GM12878 (cell line): ENCODE measurements at regions not wholly inside any gene's neighbourhood (a gene's known extent, or its start where the extent isn't known, plus 50 kb on each side); places are given as distances from the start of the nearest gene placed in this dataset.

Experiments
- EZH2 ChIP-seq: IDR thresholded peaks from 2 replicates; pipeline ENCODE4 v1.6.1; 2012; ENCODE audit warnings: low read depth, mild to moderate bottlenecking, control low read depth, inconsistent platforms, low read length, borderline replicate concordance; ENCODE audit not compliant: control insufficient read depth
- MEF2A ChIP-seq: IDR thresholded peaks from 2 replicates; pipeline ENCODE4 v1.6.1; 2011; ENCODE audit warnings: low read depth, mild to moderate bottlenecking, low read length, moderate library complexity; ENCODE audit not compliant: insufficient read depth
- MXI1 ChIP-seq: fragments of 150-350 bp; IDR thresholded peaks from 2 replicates; pipeline ENCODE4 v1.6.1; 2011; ENCODE audit warnings: low read depth, mild to moderate bottlenecking, inconsistent platforms, low read length, improper control_type of control experiment
- NR2C2 ChIP-seq: IDR thresholded peaks from 2 replicates; pipeline ENCODE4 v1.6.1; 2011; ENCODE audit warnings: borderline replicate concordance, low read depth; ENCODE audit not compliant: control insufficient read depth, insufficient read length
- POLR2A ChIP-seq: IDR thresholded peaks from 2 replicates; pipeline ENCODE4 v1.6.1; 2011; ENCODE audit warnings: low read depth, mild to moderate bottlenecking, low read length
- POLR2AphosphoS5 ChIP-seq: IDR thresholded peaks from 2 replicates; pipeline ENCODE4 v1.6.1; 2011; ENCODE audit warnings: mild to moderate bottlenecking, low read length, inconsistent platforms
- RCOR1 ChIP-seq: conservative IDR thresholded peaks from 2 replicates; pipeline ENCODE4 v1.6.1; 2012; ENCODE audit warnings: low read depth, low read length, improper control_type of control experiment
- SMAD1 ChIP-seq: fragments of 450-650 bp; IDR thresholded peaks from 2 replicates; pipeline ENCODE4 v1.6.1; 2018; ENCODE audit warnings: mild to moderate bottlenecking, low read depth; ENCODE audit not compliant: partially characterized antibody
- SRF ChIP-seq, 2 experiments: IDR thresholded peaks; 2 replicates each; pipeline ENCODE4 v1.6.1; 2011; ENCODE audit warnings: low read depth in 2 of 2, low read length in 2 of 2, mild to moderate bottlenecking in 1 of 2, moderate library complexity in 1 of 2
- SUZ12 ChIP-seq: fragments of 200-600 bp; sonication (generic); IDR thresholded peaks from one replicate; pipeline ENCODE4 v1.6.1; 2018; ENCODE audit warnings: antibody characterized with exemption, mild to moderate bottlenecking; ENCODE audit not compliant: unreplicated experiment
- TF ChIP-seq, protein P1 (sequence below): IDR thresholded peaks from 2 replicates; pipeline ENCODE4 v1.6.1; 2012; ENCODE audit warnings: low read length, inconsistent platforms
- TF ChIP-seq, protein P2 (sequence below): IDR thresholded peaks from 2 replicates; pipeline ENCODE4 v1.6.1; 2011; ENCODE audit warnings: low read depth, mild to moderate bottlenecking, low read length, moderate library complexity, borderline replicate concordance; ENCODE audit errors: extremely low read depth

DNA sequence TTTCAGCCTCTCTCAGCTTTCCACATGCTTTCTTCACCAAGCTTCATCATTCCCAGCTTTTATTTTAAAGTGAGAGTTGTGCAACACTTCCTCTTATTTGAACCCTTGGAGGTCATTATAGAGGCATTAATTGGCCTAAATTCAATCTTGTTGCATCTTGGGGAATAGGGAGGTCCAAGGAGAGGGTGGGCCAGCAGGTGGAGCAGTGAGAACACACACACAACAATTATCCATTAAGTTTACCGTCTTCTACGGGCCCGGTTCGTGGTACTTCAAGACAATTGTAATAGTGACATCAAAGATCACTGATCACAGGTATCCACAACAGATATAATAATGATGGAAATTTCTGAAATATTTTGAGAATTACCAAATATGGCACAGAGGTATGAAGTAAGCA, 457.2 kb upstream of the SMIM21 start:
- TF ChIP-seq SMAD1 (no peak), POLR2A (no peak), EZH2 (no peak), RCOR1 (no peak), MXI1 (no peak), POLR2AphosphoS5 (no peak), MEF2A (no peak), SUZ12 (no peak), NR2C2 (no peak), SRF (IDR thresholded peaks at IDR 0.05; ENCODE audit: low read depth in 2 of 2, low read length in 2 of 2) (no peak)
- TF ChIP-seq, protein P1, sequence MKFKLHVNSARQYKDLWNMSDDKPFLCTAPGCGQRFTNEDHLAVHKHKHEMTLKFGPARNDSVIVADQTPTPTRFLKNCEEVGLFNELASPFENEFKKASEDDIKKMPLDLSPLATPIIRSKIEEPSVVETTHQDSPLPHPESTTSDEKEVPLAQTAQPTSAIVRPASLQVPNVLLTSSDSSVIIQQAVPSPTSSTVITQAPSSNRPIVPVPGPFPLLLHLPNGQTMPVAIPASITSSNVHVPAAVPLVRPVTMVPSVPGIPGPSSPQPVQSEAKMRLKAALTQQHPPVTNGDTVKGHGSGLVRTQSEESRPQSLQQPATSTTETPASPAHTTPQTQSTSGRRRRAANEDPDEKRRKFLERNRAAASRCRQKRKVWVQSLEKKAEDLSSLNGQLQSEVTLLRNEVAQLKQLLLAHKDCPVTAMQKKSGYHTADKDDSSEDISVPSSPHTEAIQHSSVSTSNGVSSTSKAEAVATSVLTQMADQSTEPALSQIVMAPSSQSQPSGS: no peak
- TF ChIP-seq, protein P2, sequence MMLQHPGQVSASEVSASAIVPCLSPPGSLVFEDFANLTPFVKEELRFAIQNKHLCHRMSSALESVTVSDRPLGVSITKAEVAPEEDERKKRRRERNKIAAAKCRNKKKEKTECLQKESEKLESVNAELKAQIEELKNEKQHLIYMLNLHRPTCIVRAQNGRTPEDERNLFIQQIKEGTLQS: no peak
